GM18498 (cell line): ENCODE measurements at regions not wholly inside any gene's neighbourhood (a gene's known extent, or its start where the extent isn't known, plus 50 kb on each side); places are given as distances from the start of the nearest gene placed in this dataset.
"Not testable (repeated sequence)": the region's sequence is repeated elsewhere in the genome, so short reads cannot be mapped to it uniquely, and the experiment has no call there.

Experiments used
- ATAC-seq: cut with Tn5 transposase; IDR thresholded peaks from one replicate; pipeline ENCODE4 v1.9.1; 2021; ENCODE audit warnings: mild to moderate bottlenecking, moderate library complexity; ENCODE audit not compliant: unreplicated experiment

- no peak for ATAC-seq
Measured at GRCh38 chr14:84065811-84066210, 1464.1 kb upstream of the FLRT2 start.

DNA sequence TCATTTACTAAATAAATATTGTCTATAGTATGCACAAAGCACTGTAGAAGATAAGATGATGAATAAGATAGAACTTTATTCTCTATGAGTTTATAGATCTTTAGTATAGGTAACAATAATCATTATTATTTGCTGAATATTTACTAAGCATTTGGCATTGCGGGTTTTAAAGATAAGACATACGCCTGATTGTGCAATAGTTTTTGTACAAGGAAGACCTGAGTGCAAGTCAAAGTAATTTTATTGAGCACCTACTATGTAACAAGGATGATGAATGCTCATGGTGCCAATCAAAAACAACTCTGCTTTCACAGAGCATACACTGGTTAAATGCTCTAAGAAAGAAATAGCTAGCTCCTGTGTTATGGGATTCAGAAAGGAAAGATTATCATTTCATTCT, 1461.7 kb upstream of the FLRT2 start:
- no peak for ATAC-seq

DNA sequence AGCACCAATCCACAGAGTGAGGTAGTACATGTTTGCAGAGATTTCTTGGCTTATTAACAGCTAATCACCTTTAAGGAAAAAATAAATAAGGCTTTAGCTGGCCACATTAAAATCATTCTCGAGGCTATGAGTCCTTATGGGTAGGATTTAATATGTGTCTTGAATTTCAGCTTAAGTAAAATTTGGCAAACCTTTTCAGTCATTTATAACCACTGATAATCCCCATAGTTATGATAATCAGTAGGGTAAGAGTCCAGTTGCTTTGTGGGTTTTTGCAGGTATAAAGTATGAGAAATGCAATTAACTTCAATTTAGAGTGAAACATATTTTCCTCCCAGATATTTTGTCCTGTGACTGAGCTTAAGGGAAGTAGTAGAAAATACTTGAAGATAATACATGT, 1458.9 kb upstream of the FLRT2 start:
- ATAC-seq: no peak

DNA sequence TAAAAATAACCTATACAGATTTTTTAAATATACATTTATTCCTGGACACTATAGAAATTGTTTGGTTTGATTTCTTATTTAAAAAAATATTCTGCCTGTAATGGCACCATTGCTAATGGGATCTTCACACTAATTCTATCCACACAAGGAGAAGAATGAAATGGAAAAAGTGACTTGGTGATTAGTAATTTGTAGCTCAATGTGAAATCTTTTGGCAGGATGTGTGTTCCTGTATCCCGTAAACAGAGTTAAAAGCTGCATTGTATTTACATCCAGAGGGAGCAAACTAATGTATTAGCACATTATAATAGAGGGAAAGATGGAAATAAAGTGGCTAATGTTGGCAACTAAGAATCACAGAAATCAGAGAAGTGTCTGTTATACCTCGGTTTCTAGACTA, 1455.3 kb upstream of the FLRT2 start:
- no peak for ATAC-seq

DNA sequence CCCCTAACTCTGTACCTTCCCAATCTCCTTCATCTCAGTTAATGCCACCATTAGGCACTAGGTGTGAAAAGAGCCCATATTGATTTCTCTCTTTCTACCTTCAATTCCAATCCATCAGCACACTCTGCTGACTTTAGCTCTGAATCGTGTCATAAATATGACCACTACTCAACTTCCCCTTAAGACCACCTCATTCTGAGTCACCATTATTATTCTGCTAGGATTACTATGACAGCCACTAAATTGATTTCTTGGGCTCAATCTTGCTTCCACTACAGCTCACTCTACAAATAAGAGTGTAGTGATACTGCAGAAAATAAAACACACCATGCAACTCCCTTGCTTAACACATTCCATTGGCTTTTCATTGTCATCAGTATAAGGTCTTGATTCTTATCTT, 1449.0 kb upstream of the FLRT2 start:
- ATAC-seq: no peak

DNA sequence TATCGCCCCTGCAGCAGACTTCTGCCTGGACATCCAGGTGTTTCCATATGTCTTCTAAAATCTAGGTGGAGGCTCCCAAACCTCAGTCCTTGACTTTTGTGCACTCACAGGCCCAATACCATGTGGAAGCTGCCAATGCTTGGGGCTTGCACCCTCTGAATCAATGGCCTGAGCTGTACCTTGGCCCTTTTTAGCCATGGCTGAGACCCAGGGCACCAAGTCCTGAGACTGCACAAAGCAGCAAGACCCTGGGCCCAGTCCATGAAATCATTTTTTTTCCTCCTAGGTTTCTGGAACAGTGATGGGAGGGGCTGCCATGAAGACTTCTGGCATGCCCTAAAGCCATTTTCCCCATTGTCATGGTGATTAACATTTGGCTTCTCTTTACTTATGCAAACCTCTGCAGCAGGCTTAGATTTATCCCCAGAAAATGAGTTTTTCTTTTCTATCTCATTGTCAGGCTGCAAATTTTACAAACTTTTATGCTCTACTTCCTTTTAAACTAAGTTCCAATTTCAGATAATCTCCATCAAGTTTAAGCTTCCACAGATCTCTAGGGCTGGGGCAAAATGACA, 1445.8 kb upstream of the FLRT2 start:
- no peak for ATAC-seq

DNA sequence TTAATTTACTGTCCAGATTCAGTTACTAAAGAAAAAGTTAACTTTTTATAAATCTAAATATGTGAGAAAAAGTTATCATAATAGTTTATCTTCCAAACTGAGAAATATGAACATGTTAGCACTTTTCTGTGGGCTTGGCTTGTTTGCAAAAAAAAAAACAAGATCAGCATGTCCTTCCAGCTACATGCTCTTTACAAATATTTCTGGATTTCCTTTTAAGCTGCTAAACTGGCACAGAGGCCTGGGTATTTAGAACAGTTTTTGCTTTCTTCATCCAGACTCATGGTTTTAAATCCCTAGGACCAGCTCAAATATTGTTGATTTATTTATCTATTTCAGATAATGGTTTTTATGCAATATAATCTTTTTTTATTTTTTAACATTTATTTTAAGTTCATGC, 1444.5 kb upstream of the FLRT2 start:
- ATAC-seq: no peak

- no peak for ATAC-seq
Measured at GRCh38 chr14:84086714-84087113, 1443.2 kb upstream of the FLRT2 start.

DNA sequence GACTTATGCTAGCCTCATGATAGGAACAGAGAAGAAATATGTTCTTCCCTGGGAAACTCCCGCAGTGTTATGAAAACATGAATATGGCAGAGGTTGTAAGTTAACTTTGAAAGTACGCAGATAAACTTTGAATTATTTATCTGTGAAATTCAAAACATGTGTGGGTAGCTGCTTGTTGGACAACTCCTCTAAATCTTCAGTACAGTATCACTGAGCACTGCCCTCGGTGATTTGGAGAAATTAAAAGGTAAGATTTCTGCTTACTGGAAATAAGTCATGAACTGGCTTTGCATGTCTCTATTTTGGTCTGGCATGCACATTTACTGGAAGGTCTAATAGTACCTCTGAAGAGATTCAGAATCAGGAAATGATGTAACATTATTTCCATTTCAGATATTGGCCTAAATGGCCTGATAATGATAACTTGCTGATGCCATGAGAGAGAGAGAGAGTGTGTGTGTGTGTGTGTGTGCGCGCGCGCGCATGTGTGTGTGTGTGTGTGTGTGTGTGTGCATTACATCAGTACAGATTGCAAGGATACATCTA, 1441.9 kb upstream of the FLRT2 start:
- ATAC-seq: no peak

- ATAC-seq: no peak
Measured at GRCh38 chr14:84090837-84091236, 1439.1 kb upstream of the FLRT2 start.

GRCh38 chr14:84095681-84096080, 1434.3 kb upstream of the FLRT2 start:
- no peak for ATAC-seq

DNA sequence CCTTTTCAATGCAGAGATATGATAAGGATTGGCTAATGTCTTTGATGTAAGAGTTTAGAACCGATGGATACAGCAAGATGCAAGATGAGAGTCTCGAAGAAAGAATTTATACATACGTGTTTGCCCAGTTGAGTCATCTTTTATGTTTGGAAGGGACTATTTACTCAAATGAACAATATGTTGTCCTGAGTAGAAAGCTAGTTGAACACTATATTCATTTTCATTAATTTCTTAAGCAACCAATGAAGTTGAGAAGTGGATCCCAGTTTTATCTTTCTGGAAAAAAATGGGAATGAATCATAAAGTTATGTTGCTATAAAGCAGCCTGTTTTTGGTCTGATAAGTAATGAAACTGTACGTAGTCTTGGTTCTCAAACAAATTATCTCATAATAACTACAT, 1431.7 kb upstream of the FLRT2 start:
- no peak for ATAC-seq

- ATAC-seq: not testable (repeated sequence)
Measured at GRCh38 chr14:84099560-84099959, 1430.4 kb upstream of the FLRT2 start.

DNA sequence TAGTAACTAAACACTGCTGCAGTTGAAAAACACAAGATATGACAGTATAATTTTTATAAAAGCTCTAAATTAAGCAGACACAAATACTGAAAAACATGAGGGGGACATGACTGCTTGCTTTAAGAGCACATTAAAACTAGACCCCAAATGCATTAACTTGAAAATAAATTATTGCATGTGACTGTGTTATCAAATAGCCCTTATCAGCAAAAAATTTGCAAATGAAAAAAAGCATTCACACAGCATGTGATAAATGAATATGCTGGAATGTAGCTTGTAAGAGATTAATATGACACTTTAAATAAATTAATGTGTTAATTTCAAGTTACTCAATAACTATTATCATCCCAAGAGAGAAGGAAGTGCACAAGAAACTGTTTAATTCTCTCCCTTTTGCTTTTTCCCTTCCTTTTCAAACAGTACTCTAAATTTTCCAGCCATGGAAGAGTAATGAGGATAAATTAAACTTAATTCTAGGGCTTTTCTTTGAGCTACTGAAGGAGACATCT, 1422.1 kb upstream of the FLRT2 start:
- ATAC-seq: no peak

- no peak for ATAC-seq
Measured at GRCh38 chr14:84108746-84109457, 1421.0 kb upstream of the FLRT2 start.

- no peak for ATAC-seq
Measured at GRCh38 chr14:84112589-84112988, 1417.4 kb upstream of the FLRT2 start.

DNA sequence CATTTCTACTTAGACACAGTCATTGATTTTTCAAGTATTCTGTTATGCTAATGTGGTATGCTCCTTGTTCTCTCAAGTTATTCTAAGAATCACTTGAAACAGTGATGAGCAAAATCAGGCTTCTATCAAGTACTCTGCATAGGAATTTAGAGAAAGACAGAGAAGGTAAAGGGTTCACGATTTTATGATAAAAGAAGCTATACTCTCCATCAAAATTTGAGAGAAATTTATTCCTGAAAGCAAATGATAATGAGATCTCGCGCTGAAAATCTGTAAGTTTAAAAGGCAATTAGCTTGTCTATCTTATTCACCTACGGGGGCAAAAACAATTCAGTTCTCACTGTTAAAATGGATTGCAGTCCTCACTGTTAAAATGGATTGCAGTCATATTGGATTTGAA, 1404.3 kb upstream of the FLRT2 start:
- ATAC-seq: no peak

- no peak for ATAC-seq
Measured at GRCh38 chr14:84127495-84127894, 1402.4 kb upstream of the FLRT2 start.

GRCh38 chr14:84128050-84128449, 1401.9 kb upstream of the FLRT2 start:
- ATAC-seq: no peak

DNA sequence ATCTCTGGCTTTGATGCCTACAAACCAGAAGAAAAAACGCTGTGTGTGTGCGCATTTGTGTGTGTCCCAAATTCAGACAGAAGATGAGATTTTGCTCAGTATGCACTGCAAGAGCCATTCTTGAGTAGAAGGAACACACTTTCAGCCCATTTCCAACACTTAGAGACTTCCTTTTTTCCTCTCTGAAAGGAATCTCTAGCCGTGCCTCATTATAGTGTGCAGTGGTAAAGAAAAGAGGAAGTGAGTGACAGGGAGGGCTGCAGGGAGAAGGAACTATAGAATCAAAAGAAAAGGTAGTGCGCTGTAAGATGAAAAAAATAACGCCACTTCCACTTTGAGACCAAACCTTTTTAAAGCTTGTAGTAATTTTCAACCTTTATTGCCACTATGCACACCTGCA, 1400.9 kb upstream of the FLRT2 start:
- no peak for ATAC-seq

DNA sequence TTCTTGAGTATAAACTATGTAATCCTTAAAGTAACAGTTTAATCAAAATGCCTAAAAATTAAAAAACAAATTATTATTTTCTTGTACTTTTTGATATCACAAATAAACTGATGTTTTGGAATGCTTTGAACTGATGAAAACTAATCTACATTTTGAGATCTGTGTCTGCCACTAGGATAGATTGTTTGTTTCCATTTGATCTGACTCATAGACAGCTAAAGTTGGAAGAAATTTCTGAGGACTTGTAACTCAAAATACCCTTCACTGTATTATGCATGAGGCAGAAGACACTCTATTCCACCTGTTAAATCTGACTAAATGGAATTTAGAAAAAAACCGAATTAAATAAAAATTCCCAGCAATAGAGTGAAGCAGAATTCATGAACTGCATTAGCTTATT, 1400.0 kb upstream of the FLRT2 start:
- no peak for ATAC-seq

- no peak for ATAC-seq
Measured at GRCh38 chr14:84131924-84132323, 1398.0 kb upstream of the FLRT2 start.
